SK-N-SH (cell line): ENCODE measurements at regions not wholly inside any gene's neighbourhood (a gene's known extent, or its start where the extent isn't known, plus 50 kb on each side); places are given as distances from the start of the nearest gene placed in this dataset.

Experiments used
- EP300 ChIP-seq, 2 experiments: IDR thresholded peaks; 2 replicates each; pipeline versions ENCODE4 v1.4.0 to v1.6.1; 2012; ENCODE audit warnings: borderline replicate concordance in 1 of 2, low read depth in 1 of 2, low read length in 1 of 2
- GABPA ChIP-seq: IDR thresholded peaks from 2 replicates; pipeline ENCODE4 v1.4.0; 2012; ENCODE audit warnings: low read depth, mild to moderate bottlenecking
- POLR2AphosphoS5 ChIP-seq: IDR thresholded peaks from 2 replicates; pipeline ENCODE4 v1.6.1; 2012; ENCODE audit warnings: low read depth, low read length
- RXRA ChIP-seq: IDR thresholded peaks from 2 replicates; pipeline ENCODE4 v1.4.0; 2012; ENCODE audit warnings: low read depth, mild to moderate bottlenecking, borderline replicate concordance
- TF ChIP-seq, protein P1 (sequence below): fragments of 200-600 bp; sonication (generic); IDR thresholded peaks from 2 replicates; pipeline ENCODE4 v1.6.1; 2017; ENCODE audit warnings: antibody characterized with exemption, mild to moderate bottlenecking, moderate library complexity
- TF ChIP-seq, protein P2 (sequence below): IDR thresholded peaks from 2 replicates; pipeline ENCODE4 v1.6.1; 2012; ENCODE audit warnings: mild to moderate bottlenecking, low read depth, low read length, moderate library complexity
- TF ChIP-seq, protein P3 (sequence below): IDR thresholded peaks from 2 replicates; pipeline ENCODE4 v1.4.0; 2012; ENCODE audit warnings: low read depth

DNA sequence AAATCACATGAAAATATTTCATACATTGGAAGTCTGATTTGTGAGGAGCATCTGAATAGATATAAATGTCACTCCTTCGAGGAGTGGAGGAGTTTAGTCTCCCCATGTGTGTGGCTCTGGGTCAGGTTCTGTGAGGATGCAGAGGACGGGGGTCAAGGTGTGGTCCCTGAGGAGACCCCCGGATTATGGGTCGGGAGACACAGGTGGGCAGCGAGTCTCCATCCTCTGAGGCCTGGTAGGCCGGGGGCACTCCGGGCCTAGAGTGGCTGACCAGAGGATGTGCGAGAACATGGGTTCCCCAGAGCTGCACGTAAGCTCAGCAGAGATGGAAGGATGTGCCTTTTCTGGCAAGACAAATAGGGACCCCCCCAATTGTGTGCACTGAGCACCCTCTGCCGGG is 93.4 kb upstream of the TCERG1L start:
- TF ChIP-seq GABPA (no peak), POLR2AphosphoS5 (no peak), EP300 (IDR thresholded peaks at IDR 0.05; ENCODE audit: borderline replicate concordance in 1 of 2, low read depth in 1 of 2, low read length in 1 of 2) (no peak), RXRA (no peak)
- TF ChIP-seq, protein P1, sequence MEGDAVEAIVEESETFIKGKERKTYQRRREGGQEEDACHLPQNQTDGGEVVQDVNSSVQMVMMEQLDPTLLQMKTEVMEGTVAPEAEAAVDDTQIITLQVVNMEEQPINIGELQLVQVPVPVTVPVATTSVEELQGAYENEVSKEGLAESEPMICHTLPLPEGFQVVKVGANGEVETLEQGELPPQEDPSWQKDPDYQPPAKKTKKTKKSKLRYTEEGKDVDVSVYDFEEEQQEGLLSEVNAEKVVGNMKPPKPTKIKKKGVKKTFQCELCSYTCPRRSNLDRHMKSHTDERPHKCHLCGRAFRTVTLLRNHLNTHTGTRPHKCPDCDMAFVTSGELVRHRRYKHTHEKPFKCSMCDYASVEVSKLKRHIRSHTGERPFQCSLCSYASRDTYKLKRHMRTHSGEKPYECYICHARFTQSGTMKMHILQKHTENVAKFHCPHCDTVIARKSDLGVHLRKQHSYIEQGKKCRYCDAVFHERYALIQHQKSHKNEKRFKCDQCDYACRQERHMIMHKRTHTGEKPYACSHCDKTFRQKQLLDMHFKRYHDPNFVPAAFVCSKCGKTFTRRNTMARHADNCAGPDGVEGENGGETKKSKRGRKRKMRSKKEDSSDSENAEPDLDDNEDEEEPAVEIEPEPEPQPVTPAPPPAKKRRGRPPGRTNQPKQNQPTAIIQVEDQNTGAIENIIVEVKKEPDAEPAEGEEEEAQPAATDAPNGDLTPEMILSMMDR: no peak
- TF ChIP-seq, protein P2, sequence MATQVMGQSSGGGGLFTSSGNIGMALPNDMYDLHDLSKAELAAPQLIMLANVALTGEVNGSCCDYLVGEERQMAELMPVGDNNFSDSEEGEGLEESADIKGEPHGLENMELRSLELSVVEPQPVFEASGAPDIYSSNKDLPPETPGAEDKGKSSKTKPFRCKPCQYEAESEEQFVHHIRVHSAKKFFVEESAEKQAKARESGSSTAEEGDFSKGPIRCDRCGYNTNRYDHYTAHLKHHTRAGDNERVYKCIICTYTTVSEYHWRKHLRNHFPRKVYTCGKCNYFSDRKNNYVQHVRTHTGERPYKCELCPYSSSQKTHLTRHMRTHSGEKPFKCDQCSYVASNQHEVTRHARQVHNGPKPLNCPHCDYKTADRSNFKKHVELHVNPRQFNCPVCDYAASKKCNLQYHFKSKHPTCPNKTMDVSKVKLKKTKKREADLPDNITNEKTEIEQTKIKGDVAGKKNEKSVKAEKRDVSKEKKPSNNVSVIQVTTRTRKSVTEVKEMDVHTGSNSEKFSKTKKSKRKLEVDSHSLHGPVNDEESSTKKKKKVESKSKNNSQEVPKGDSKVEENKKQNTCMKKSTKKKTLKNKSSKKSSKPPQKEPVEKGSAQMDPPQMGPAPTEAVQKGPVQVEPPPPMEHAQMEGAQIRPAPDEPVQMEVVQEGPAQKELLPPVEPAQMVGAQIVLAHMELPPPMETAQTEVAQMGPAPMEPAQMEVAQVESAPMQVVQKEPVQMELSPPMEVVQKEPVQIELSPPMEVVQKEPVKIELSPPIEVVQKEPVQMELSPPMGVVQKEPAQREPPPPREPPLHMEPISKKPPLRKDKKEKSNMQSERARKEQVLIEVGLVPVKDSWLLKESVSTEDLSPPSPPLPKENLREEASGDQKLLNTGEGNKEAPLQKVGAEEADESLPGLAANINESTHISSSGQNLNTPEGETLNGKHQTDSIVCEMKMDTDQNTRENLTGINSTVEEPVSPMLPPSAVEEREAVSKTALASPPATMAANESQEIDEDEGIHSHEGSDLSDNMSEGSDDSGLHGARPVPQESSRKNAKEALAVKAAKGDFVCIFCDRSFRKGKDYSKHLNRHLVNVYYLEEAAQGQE: no peak
- TF ChIP-seq, protein P3, sequence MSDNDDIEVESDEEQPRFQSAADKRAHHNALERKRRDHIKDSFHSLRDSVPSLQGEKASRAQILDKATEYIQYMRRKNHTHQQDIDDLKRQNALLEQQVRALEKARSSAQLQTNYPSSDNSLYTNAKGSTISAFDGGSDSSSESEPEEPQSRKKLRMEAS: no peak
